DLD1 (cell line): ENCODE measurements at regions not wholly inside any gene's neighbourhood (a gene's known extent, or its start where the extent isn't known, plus 50 kb on each side); places are given as distances from the start of the nearest gene placed in this dataset.

Experiments used
- in situ Hi-C: cut with HindIII; loops from 2 replicates; pipeline ENCODE4 v1.10.0; 2017; ENCODE audit warnings: low sequenced_read_pairs

DNA sequence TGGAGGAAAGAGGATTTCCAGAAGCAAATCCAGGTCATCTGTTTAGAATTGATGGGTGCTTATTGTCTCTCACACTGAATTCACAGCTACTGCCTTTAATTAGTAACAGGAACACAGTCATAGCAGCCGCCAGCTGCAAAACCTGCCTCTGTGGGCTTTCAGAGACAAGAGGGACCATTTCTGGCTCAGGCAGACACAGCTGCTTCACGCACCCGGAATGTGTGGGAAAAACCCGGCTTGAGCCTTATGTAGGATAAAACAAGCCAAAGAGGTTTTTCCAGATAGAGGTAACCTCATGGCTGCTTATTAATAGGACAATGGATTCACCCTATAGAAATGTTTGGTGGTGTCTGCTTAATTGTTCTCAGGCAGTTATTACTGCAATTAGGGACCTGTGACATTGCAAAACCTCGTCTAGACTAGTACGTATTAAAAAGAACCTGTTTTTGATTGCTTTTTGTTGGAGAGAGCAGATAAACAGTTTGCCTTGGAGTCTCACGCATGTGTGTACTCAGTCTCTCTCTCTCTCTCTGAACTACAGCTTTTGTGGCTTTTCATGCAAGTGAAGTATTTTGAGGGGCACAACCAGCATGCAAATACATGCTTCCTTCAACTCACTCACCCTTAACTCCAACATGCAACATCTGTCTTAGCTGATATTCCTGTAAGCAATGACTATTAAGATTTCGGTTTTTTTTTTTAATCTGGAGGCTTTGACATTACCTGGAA is 302.7 kb downstream of the PLK2 start:
- in situ Hi-C loops = no loop called here

DNA sequence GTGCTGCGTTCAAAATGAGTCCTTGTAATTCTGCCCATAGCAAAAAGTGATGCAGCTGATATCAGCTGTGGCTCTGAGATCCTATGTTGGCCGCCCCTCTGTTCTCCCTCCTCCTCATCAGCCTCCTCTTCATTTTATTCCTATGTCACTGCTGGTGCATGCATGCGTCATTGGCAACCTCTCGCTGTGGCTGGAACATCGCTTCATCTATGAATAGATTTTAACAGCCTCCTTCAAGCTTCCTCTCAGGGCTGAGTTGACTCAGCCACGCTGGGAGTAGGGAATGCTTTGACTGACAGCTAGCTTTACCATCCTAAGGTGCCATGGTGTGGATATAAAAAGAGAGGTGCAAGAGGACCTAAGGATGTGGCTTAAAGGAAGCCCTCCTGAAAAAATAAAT is 303.5 kb downstream of the PLK2 start:
- in situ Hi-C loops = no loop called here

DNA sequence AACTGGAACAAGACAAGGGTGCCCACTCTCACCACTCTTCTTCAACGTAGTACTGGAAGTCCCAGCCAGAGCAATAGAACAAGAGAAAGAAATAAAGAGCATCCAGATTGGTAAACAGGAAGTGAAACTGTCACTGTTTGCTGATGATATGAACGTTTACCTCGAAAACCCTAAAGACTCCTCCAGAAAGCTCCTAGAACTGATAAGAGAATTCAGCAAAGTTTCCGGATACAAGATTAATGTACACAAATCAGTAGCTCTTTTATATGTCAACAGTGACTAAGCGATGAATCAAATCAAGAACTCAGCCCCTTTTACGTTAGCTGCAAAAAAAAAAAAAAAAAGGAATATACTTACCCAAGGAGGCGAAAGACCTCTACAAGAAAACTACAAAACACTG is 306.6 kb downstream of the PLK2 start:
- in situ Hi-C loops = no loop called here

DNA sequence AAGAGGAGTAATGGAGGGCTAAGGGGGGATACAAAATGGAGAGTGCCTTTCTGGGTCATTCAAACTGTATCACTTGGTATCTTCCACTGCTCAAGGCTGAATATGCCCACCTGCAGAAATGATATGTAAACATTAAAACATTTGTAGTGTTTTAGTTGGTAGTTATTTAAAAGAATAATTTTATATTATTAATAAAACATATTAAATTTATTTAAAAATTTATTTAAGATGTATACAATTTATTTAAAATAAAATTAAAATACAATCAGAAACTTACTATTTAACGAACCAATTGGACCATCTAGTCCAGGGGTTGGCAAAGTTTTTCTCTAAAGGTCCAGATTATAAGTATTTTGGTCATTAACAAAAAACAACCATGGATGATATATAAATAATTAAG is 308.5 kb downstream of the PLK2 start:
- in situ Hi-C loops = no loop called here

- in situ Hi-C loops = no loop called here
Observed at GRCh38 chr5:58150926-58151325, 309.0 kb downstream of the PLK2 start.

GRCh38 chr5:58149746-58150145 is 310.1 kb downstream of the PLK2 start:
- in situ Hi-C loops = no loop called here

- in situ Hi-C loops = no loop called here
Observed at GRCh38 chr5:58149345-58149744, 310.5 kb downstream of the PLK2 start.

- in situ Hi-C loops = no loop called here
Observed at GRCh38 chr5:58148254-58148775, 311.6 kb downstream of the PLK2 start.

- in situ Hi-C loops = no loop called here
Observed at GRCh38 chr5:58145397-58145934, 314.4 kb downstream of the PLK2 start.

DNA sequence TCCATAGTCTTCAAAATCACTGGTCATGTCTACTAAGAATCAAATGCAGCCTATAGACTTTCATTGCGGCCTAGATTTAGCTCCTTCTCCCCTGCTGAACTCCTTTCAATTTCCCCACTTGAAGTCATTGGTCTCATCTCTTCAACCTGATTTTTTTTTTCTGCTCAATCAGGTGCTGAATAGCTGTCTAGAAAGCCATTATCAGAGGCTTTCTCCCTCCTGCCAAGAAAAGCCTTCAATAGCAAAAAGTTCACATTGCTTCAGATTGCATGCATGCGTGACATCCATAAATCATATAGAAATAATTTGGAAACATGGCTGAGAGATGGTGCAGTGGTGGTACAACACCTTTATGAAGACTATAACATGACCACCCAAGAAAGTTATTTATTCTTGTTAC is 316.2 kb downstream of the PLK2 start:
- in situ Hi-C loops = no loop called here

- in situ Hi-C loops = no loop called here
Observed at GRCh38 chr5:58143181-58143580, 316.7 kb downstream of the PLK2 start.

DNA sequence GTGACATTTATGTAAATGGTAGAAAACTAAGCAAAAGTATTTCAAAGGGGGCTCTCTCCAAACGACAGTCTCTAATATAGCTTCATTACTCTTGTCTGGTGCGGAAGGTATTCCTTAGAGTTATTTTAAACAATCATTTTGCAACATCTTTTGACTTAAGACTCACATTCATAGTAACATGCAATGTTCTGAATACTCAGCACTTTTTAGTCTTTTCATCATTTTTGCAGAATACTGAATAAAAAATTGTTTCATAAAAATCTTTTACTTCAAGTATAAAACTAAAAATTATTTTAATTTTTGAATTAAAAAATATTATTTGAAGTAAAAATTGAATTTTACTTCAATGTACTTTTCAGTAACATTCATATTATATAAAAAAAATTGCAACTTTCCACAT is 321.1 kb downstream of the PLK2 start:
- in situ Hi-C loops = no loop called here

DNA sequence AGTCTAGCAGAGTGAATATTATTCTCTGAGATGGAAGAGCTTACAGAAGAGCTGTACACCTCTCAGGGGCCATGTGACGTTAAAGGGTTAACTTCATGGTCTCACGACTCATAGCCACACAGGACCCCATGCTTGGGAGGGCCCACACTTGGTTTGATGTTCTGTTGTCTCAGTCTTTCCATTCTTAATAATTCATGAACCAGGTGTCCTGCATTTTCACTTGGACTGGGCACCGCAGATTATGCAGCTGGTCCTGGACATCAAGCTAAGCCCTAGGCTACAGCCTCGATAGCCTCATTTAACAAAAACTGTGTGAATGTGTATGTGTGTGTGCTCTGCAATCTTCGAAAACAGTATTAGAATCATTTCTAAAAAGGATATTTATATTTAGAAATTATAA is 323.5 kb downstream of the PLK2 start:
- in situ Hi-C loops = no loop called here

DNA sequence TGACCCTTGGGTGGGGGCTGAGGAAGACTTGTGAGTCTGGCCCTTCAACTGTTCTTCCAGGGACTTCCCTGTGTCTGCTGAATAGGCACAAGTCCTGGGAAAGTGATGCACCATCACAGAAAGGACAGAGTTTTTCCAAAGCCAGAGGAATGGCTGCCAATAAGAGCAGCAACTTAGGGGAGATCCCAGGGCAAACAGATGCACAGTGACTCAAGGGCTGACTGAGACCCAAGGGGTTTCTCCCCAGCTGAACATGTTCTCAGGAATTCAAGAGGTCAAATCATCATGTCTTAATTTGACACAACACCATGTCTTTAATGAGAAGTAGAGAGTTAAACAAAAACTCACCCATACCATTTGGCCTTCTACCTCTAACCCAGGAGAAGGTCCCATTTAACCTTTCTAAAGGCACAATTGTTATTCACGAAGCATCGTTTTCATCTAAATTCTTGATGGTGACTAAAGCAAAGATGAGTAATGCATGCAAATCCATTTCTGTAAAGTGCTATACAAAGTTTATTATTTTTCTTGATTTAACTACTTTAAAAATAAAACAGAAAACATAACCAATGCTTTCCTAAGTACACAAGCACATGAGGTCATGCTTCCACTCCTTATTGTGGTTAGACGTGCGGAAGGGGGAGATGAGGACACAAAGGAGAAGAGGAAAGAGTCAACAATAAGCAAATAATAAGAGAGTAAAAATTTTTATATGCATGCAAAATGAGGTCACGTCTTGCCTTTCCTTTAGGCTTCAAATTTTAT is 324.1 kb downstream of the PLK2 start:
- in situ Hi-C loops = no loop called here

GRCh38 chr5:58133631-58134296 is 326.1 kb downstream of the PLK2 start:
- in situ Hi-C loops = no loop called here

DNA sequence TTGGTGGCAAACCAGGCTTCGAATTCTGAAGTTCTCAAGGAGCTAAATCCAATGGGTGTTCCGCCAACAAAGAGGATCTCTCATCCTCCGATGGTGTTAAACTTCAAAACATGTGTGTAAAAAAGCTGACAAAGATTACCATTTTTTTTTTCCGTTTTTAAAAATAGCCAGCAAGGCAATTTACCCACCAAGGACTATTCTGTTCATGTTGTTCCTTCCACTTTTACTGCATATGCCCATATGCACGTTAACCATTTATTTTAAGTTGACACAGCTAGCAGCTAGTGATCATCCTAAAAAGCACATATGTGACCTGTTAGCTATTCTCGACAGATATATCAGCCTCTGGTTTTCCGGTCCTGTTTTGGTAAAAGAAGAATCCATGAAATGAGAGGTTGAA is 326.7 kb downstream of the PLK2 start:
- in situ Hi-C loops = no loop called here

DNA sequence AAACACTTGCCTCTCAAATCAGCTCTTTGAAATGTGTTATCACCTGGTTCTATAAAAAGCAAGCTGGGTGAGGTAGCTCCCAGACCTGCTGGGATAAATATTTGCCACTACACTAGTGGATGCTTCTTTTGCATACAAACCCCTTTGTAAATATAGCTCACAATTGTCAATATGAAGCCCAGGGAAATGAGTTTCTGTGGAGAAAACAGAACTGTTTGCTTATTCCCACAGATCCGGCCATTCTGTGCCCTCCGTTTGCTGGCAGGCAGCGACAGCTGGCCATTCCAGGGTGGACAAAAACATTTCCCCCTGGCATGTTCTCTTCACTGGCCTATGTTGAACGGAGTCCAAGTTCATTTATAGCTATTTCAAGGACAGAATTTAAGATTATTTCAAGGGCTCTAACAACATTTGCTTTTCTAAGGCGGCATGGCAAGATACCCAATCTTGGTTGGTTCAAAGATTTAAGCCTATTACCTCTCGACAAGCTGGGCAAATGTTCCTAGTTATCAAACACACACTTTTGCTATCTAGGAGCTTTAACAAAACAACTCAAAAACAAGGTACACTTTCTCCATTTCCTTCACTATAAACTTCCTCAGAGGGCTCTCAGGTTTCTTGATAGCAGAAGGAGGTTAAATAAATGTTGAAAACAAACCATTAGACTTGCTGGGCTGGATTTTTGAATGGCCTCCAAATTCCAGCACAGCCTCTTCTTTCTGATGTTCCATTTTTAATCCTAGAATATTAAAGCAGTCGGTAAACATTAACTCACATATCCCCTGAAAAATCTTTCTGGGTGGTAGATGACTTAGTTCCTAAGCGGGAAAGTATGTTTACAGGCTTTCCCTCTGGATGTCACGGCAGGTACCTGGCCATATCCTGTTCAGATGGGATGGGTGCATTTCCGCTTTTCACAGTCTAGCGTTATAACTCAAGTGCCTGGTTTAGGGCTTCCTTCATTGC is 332.3 kb downstream of the PLK2 start:
- in situ Hi-C loops = no loop called here

GRCh38 chr5:58123501-58123900 is 336.4 kb downstream of the PLK2 start:
- in situ Hi-C loops = no loop called here

GRCh38 chr5:58122848-58123392 is 337.0 kb downstream of the PLK2 start:
- in situ Hi-C loops = no loop called here

DNA sequence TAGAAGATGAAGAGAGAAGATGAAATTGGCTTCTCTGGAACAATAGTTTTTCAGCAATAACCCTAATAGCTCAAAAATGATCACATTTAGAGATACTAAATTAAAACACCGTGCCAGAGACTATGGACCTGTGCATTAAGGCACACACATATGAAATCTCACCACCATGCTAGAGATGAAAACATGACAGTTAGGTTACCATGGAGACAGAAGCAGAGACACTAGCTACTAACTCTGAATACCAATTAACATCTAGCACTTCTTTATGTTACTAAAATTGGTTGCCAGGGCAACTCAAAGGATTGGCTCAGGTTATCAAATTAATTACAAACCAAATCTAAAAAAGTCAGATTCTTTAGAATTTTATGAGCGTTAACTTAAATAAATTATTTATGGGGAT is 337.7 kb downstream of the PLK2 start:
- in situ Hi-C loops = no loop called here
